K562 (cell line): ENCODE measurements at regions not wholly inside any gene's neighbourhood (a gene's known extent, or its start where the extent isn't known, plus 50 kb on each side); places are given as distances from the start of the nearest gene placed in this dataset.
"Not testable (repeated sequence)": the region's sequence is repeated elsewhere in the genome, so short reads cannot be mapped to it uniquely, and the experiment has no call there.

Source experiments
- ATAC-seq: fragments of 200-7000 bp; cut with Tn5 transposase; 3 replicates; pipeline ENCODE4 v1.9.1; 2020; ENCODE audit warnings: moderate library complexity
- BruUV-seq: library from RNA; stranded (reverse); fragments of 400-500 nt; replicated peaks from 2 replicates; lab custom pipeline; 2021; lab: Mats Ljungman, UMichigan
- CTCF ChIA-PET: fragments of 300-600 bp; formaldehyde crosslinking; extraction: SDS; loops from one replicate; lab custom pipeline; 2021; ENCODE audit warnings: low intra/inter-chr PET ratio; lab: Yijun Ruan, JAX
- POLR2A ChIA-PET: fragments of 300-600, 350-650 bp; sonication (Branson Sonifier 250); formaldehyde crosslinking; extraction: SDS; loops from one replicate; lab custom pipeline; 2021; ENCODE audit warnings: antibody characterized with exemption, inconsistent platforms; lab: Yijun Ruan, JAX
- DNase-seq, 4 experiments: peaks; one replicate each; pipeline versions ENCODE4 v3.0.0 to v3.0.0-alpha.2; 2011 to 2018; ENCODE audit warnings: low spot score in 3 of 4, mixed read lengths in 3 of 4; ENCODE audit errors: extremely low read depth in 1 of 4
- FAIRE-seq: peaks from 2 replicates; lab custom pipeline; 2011; peaks lifted over from hg19 to GRCh38; lab: Jason Lieb, UNC
- H2AFZ ChIP-seq: 2 replicates; pipeline ENCODE4 v1.6.0; 2011; ENCODE audit warnings: low read depth, low read length, control low read depth, inconsistent platforms
- H3K27ac ChIP-seq: fragments of 200-600 bp; 3 replicates; pipeline ENCODE4 v1.8.0; 2011; ENCODE audit warnings: low read depth, mild to moderate bottlenecking, control low read depth, inconsistent platforms, low read length, moderate library complexity, mixed read lengths; ENCODE audit errors: extremely low read depth
- H3K27me3 ChIP-seq, 2 experiments: fragments of 300-600 bp in 1 of 2; 2 replicates in 1 of 2; 3 replicates in 1 of 2; pipeline versions ENCODE4 v1.6.0 to v1.8.0; 2011; ENCODE audit warnings: inconsistent platforms in 2 of 2, low read length in 2 of 2, mild to moderate bottlenecking in 1 of 2, mixed read lengths in 1 of 2, moderate library complexity in 1 of 2; ENCODE audit not compliant: control insufficient read depth in 2 of 2, insufficient read depth in 2 of 2
- H3K36me3 ChIP-seq: fragments of 300-600 bp; 3 replicates; pipeline ENCODE4 v1.8.0; 2011; ENCODE audit warnings: mild to moderate bottlenecking, low read length, inconsistent platforms; ENCODE audit not compliant: control insufficient read depth, insufficient read depth
- H3K4me1 ChIP-seq, 2 experiments: fragments of 200-600 bp in 1 of 2; replicated peaks in 1 of 2; 2 replicates in 1 of 2; 3 replicates in 1 of 2; pipeline versions ENCODE4 v1.5.1 to v1.8.0; 2011; ENCODE audit warnings: inconsistent platforms in 2 of 2, low read length in 2 of 2, mild to moderate bottlenecking in 1 of 2, mixed read lengths in 1 of 2, moderate library complexity in 1 of 2; ENCODE audit not compliant: control insufficient read depth in 2 of 2, insufficient read depth in 2 of 2
- H3K4me2 ChIP-seq: 2 replicates; pipeline ENCODE4 v1.6.1; 2011; ENCODE audit warnings: low read length, control low read depth, inconsistent platforms, mixed read lengths; ENCODE audit not compliant: insufficient read depth
- H3K4me3 ChIP-seq: fragments of 200-600 bp; sonication (generic), shearing (Covaris generic); 2 replicates; pipeline ENCODE4 v1.5.1; 2016; ENCODE audit warnings: control low read depth, inconsistent platforms
- H3K79me2 ChIP-seq: fragments of 200-600 bp; 3 replicates; pipeline ENCODE4 v1.8.0; 2011; ENCODE audit warnings: low read length, inconsistent platforms; ENCODE audit not compliant: control insufficient read depth, insufficient read depth
- H3K9ac ChIP-seq, 2 experiments: 2 replicates each; pipeline versions ENCODE4 v1.6.0 to v1.6.1; 2011; ENCODE audit warnings: low read depth in 2 of 2, low read length in 2 of 2, control low read depth in 1 of 2, inconsistent platforms in 1 of 2, mild to moderate bottlenecking in 1 of 2, mixed read lengths in 1 of 2; ENCODE audit not compliant: insufficient read depth in 1 of 2
- H3K9me1 ChIP-seq: one replicate; pipeline ENCODE4 v1.6.0; 2011; ENCODE audit warnings: inconsistent platforms, mild to moderate bottlenecking, low read length, moderate library complexity; ENCODE audit not compliant: control insufficient read depth, insufficient read depth
- H3K9me3 ChIP-seq: replicated peaks from 2 replicates; pipeline ENCODE4 v1.5.1; 2011; ENCODE audit warnings: low read depth, low read length, inconsistent platforms; ENCODE audit not compliant: control insufficient read depth, insufficient read depth
- H4K20me1 ChIP-seq: replicated peaks from 2 replicates; pipeline ENCODE4 v1.6.1; 2011; ENCODE audit warnings: low read length, inconsistent platforms, mixed read lengths; ENCODE audit not compliant: control insufficient read depth, insufficient read depth
- WGBS: fragments of 100-300 bp; shearing (Covaris generic); methylation state at CpG from one replicate; pipeline ENCODE4 v1.1.6; 2016; ENCODE audit warnings: low coverage, mixed read lengths; ENCODE audit not compliant: insufficient coverage; ENCODE audit errors: missing lambda C conversion rate; 5-methylcytosine and 5-hydroxymethylcytosine counted together
- in situ Hi-C: fragments of 300-500 bp; cut with MboI; formaldehyde crosslinking; loops from 4 replicates; pipeline ENCODE4 v1.15.0; 2018; ENCODE audit warnings: inconsistent platforms, mixed read lengths
- intact Hi-C: fragments of 100-400 bp; cut with micrococcal nuclease; formaldehyde crosslinking; loops from 2 replicates; pipeline ENCODE4 v1.14.2; 2022

- BruUV-seq, H3K4me3 ChIP-seq, H3K4me1 ChIP-seq, H3K79me2 ChIP-seq, H3K9me1 ChIP-seq, CTCF ChIA-PET, DNase-seq, ATAC-seq, H3K9ac ChIP-seq, H3K36me3 ChIP-seq, FAIRE-seq, intact Hi-C loops, in situ Hi-C loops, H2AFZ ChIP-seq, H3K9me3 ChIP-seq, H3K27ac ChIP-seq, POLR2A ChIA-PET, H3K4me2 ChIP-seq, H3K27me3 ChIP-seq, H4K20me1 ChIP-seq: not testable (repeated sequence)
- WGBS: 0% methylated on average over 2 of the region's 9 CpGs
Measured at GRCh38 chr2:87397276-87398065, 350.4 kb upstream of the PLGLB2 start.

GRCh38 chr2:87398567-87399305 lies 349.2 kb upstream of the PLGLB2 start:
- H4K20me1 ChIP-seq, H3K9me1 ChIP-seq, H3K4me2 ChIP-seq, DNase-seq, H3K4me3 ChIP-seq, intact Hi-C loops, ATAC-seq, CTCF ChIA-PET, in situ Hi-C loops, H3K36me3 ChIP-seq, H3K27ac ChIP-seq, H3K9me3 ChIP-seq, POLR2A ChIA-PET, FAIRE-seq, BruUV-seq, H3K9ac ChIP-seq, H3K27me3 ChIP-seq, H3K4me1 ChIP-seq, H3K79me2 ChIP-seq, H2AFZ ChIP-seq: not testable (repeated sequence)
- WGBS: 2% methylated on average over 6 of the region's 8 CpGs
